GM18499 (cell line): ENCODE measurements at regions not wholly inside any gene's neighbourhood (a gene's known extent, or its start where the extent isn't known, plus 50 kb on each side); places are given as distances from the start of the nearest gene placed in this dataset.

Experiments
- ATAC-seq: cut with Tn5 transposase; IDR thresholded peaks from one replicate; pipeline ENCODE4 v1.9.1; 2021; ENCODE audit warnings: moderate number of reproducible peaks; ENCODE audit not compliant: insufficient read depth, unreplicated experiment

- ATAC-seq: no peak
These were observed 1002.3 kb downstream of the FLRT2 start for GRCh38 chr14:86532219-86532618.

GRCh38 chr14:86530457-86530856 lies 1000.5 kb downstream of the FLRT2 start:
- no peak for ATAC-seq

GRCh38 chr14:86527312-86527711 lies 997.4 kb downstream of the FLRT2 start:
- ATAC-seq: no peak

- no peak for ATAC-seq
These were observed 995.7 kb downstream of the FLRT2 start for GRCh38 chr14:86525673-86526072.

- no peak for ATAC-seq
These were observed 991.9 kb downstream of the FLRT2 start for GRCh38 chr14:86521843-86522242.

GRCh38 chr14:86521031-86521730 lies 991.2 kb downstream of the FLRT2 start:
- no peak for ATAC-seq

GRCh38 chr14:86518298-86518697 lies 988.4 kb downstream of the FLRT2 start:
- no peak for ATAC-seq

DNA sequence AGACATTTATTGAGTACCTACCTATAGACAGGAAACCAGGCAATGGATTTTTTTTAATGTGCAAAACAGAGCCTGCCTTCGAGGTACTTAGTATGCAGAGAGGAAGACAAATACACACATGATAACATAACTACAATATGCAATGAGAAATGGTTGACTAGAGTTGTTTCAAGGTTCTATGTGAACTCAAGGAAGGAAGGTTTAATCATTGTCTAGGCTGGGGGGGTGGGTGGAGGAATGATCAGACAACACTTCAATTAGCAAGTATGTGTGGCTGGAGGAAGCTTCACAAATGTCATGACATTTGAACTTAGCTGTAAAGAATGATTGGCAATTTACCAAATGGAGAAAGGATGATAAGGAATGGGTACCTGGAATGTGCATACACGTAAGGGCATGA lies 985.3 kb downstream of the FLRT2 start:
- no peak for ATAC-seq

DNA sequence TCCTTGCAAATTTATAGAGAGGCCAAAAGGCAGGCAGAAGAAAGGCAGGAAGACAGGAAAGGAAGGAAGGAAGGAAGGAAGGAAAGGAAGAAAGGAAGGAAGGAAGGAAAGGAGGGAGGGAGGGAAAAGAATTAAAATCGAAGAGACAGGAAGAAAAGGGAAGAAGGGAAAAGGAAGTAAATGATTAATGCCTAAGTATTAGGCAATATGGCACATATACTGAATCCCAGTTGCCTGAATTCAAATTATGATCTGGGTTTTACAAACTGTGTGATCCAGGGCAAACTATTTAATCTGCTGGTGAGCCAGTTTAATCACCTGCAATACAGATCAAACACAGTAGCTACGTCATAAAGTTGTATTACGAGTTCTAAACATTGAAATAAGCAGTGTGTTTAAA lies 983.6 kb downstream of the FLRT2 start:
- ATAC-seq: no peak

DNA sequence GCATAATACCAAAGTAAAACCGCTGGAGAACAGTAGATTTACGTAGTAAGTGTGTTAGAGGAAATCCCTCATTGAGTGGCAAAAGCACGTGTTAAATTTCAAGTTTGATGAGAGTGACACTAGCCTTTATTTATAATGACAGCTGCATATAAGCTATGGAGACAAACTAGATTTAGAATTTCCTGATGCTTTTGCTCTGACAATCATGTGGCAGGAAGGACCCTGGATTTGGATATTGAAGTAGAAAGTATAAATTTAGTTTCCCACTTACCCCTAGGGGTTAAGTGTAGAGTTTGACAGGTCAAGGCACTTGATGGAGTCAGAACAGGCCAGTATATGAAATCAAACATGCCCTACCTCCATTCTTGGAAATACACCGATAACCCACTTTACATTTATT lies 983.1 kb downstream of the FLRT2 start:
- no peak for ATAC-seq

GRCh38 chr14:86510491-86510890 lies 980.5 kb downstream of the FLRT2 start:
- no peak for ATAC-seq

GRCh38 chr14:86505808-86506207 lies 975.9 kb downstream of the FLRT2 start:
- no peak for ATAC-seq

DNA sequence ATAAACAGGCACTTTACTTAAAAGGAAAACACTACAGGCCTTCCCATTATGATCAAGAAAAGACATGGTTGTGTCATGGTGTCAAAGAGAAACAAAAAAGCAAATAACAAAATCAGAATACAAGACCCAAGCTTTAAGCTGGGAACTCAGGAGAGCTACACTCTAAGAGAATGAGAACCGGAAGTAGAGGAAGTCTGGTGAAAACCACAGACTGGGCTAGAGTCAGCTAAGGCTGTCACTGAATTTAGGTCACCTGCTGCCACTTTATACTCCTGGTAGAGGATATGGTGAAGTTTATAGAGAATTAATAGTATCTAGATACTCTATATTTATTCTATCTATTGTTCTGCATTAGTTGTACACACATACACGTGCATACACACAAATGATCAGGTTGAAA lies 971.7 kb downstream of the FLRT2 start:
- no peak for ATAC-seq

DNA sequence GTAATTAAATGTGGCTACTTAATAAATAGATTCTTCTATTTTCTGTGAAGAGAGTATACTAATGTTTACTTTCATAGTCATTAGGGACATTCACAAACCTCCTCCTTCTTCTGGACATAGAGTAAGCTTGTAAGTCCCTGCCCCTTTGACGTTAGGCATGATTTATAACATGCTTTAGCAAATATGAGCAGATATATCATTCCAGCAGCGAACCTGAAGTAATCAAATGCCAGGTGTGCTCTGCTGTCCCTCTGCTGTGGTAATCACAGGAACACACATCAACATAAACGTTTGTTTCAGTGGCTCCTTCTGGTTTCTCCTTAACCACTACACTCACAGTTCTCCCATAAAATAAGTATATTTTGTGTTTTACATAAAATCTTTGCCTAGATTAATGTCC lies 961.8 kb downstream of the FLRT2 start:
- no peak for ATAC-seq

- no peak for ATAC-seq
These were observed 951.2 kb downstream of the FLRT2 start for GRCh38 chr14:86481104-86481503.

- no peak for ATAC-seq
These were observed 934.4 kb downstream of the FLRT2 start for GRCh38 chr14:86464341-86464740.

DNA sequence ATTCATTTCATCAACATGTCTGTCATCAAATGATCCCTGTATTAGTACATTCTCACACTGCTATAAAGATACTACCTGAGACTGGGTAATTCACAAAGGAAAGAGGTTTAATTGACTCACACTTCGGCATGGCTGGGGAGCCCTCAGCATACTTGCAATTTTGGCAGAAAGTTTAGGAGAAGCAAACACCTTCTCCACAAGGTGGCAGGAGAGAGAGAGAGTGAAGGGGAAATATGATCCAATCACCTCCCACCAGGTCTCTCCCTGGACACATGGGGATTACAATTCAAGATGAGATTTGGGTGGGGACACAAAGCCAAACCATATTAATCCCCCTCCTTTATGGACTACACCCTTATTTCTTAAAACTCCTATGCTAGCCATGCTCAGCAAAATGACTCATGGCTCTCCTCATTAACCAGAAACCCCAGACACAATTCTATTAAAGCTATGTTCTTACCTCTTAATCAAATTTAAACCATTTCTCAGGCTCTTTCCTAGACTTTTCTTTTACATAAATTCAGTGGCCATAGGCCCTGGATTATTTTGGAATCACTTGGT lies 932.3 kb downstream of the FLRT2 start:
- no peak for ATAC-seq

- ATAC-seq: no peak
These were observed 927.7 kb downstream of the FLRT2 start for GRCh38 chr14:86457481-86458135.

GRCh38 chr14:86450085-86450484 lies 920.1 kb downstream of the FLRT2 start:
- no peak for ATAC-seq

- no peak for ATAC-seq
These were observed 912.2 kb downstream of the FLRT2 start for GRCh38 chr14:86442135-86442534.

DNA sequence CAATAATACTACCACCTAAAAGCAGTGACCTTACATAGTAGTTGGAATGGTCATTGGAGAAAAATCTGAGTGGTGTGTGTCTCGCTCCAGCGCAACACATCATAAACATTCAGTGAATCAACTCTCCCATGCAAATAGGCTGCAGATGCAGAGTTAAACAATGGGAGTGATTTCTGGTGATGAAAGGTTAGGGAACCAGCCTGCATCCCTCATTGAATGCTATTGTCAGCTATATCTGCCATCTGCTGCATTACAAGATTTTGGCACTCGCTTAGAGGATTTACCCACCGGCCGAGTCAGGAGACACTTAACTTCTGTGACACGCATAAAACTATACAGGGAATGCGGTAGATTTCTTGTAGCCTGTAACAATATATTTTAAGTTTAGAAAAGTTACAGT lies 900.9 kb downstream of the FLRT2 start:
- no peak for ATAC-seq

- no peak for ATAC-seq
These were observed 893.3 kb downstream of the FLRT2 start for GRCh38 chr14:86423214-86423613.
